ENCODE measurements at regions not wholly inside any gene's neighbourhood (a gene's known extent, or its start where the extent isn't known, plus 50 kb on each side); places are given as distances from the start of the nearest gene placed in this dataset.

- intact Hi-C loops (cut with DNase I; ENCODE audit: low total_unique reads) (no loop called here), in situ Hi-C loops (cut with MboI; ENCODE audit: low sequenced_read_pairs in 4 of 4) (no loop called here)
- H3K36me3 ChIP-seq: no peaks in the 10 kb centered on the region
- H3K27me3 ChIP-seq: no peaks in the 10 kb centered on the region
- peak in 1 of 2 donors; percentile 33 for DNase-seq
- no peak for TF ChIP-seq POLR2A (IDR thresholded peaks at IDR 0.05)
- no peak for TF ChIP-seq CTCF (IDR thresholded peaks at IDR 0.05 in 4 of 5, conservative IDR thresholded peaks at IDR 0.05 in 1 of 5)
- H3K4me3 ChIP-seq: no peak overlapping the region
- peak; percentile 33 to 64 for ATAC-seq
- peak overlapping the region in 1 of 4 donors; percentile 33 for H3K27ac ChIP-seq
- peaks cover 0 to 14% of the 10 kb centered on the region in 2 donors for H3K4me1 ChIP-seq
- H3K9me3 ChIP-seq: no peaks in the 10 kb centered on the region
These were observed 119.2 kb upstream of the THBS1 start for GRCh38 chr15:39461536-39462130.

- H3K9me3 ChIP-seq: no peaks in the 10 kb centered on the region
- intact Hi-C loops (cut with DNase I; ENCODE audit: low total_unique reads): no loop called here
- no peak for ATAC-seq
- in situ Hi-C loops (cut with MboI; ENCODE audit: low sequenced_read_pairs in 4 of 4): no loop called here
- TF ChIP-seq POLR2A (IDR thresholded peaks at IDR 0.05) (no peak), CTCF (IDR thresholded peaks at IDR 0.05 in 4 of 5, conservative IDR thresholded peaks at IDR 0.05 in 1 of 5) (no peak)
- H3K27me3 ChIP-seq: no peaks in the 10 kb centered on the region
- no peak overlapping the region for H3K4me3 ChIP-seq
- H3K27ac ChIP-seq: no peak overlapping the region
- no peaks in the 10 kb centered on the region for H3K36me3 ChIP-seq
- peaks cover 0 to 17% of the 10 kb centered on the region in 2 donors for H3K4me1 ChIP-seq
- DNase-seq: no peak
These were observed 118.2 kb upstream of the THBS1 start for GRCh38 chr15:39462691-39463090.

- Histone ChIP-seq H3K4me3 (no peak overlapping the region), H3K27ac (peak overlapping the region; percentile 16 to 53 (median 36)), H3K36me3 (no peaks in the 10 kb centered on the region), H3K27me3 (no peaks in the 10 kb centered on the region), H3K4me1 (peaks cover 0 to 16% of the 10 kb centered on the region in 2 donors), H3K9me3 (no peaks in the 10 kb centered on the region)
- in situ Hi-C loops (cut with MboI; ENCODE audit: low sequenced_read_pairs in 4 of 4) (no loop called here), intact Hi-C loops (cut with DNase I; ENCODE audit: low total_unique reads) (no loop called here)
- ATAC-seq (no peak), DNase-seq (peak; percentile 6 to 45)
- no peak for TF ChIP-seq POLR2A (IDR thresholded peaks at IDR 0.05)
- no peak for TF ChIP-seq CTCF (IDR thresholded peaks at IDR 0.05 in 4 of 5, conservative IDR thresholded peaks at IDR 0.05 in 1 of 5)
These were observed 114.8 kb upstream of the THBS1 start for GRCh38 chr15:39465843-39466749.

- H3K27ac ChIP-seq: peak overlapping the region; percentile 10 to 53 (median 26)
- no peak overlapping the region for H3K4me3 ChIP-seq
- peaks cover 0 to 10% of the 10 kb centered on the region in 2 donors for H3K4me1 ChIP-seq
- TF ChIP-seq CTCF (IDR thresholded peaks at IDR 0.05 in 4 of 5, conservative IDR thresholded peaks at IDR 0.05 in 1 of 5) (no peak), POLR2A (IDR thresholded peaks at IDR 0.05) (no peak)
- DNase-seq: no peak
- in situ Hi-C loops (cut with MboI; ENCODE audit: low sequenced_read_pairs in 4 of 4): no loop called here
- ATAC-seq: no peak
- intact Hi-C loops (cut with DNase I; ENCODE audit: low total_unique reads): no loop called here
- no peaks in the 10 kb centered on the region for H3K36me3 ChIP-seq
- H3K9me3 ChIP-seq: no peaks in the 10 kb centered on the region
- H3K27me3 ChIP-seq: no peaks in the 10 kb centered on the region
These were observed 114.2 kb upstream of the THBS1 start for GRCh38 chr15:39466750-39467105.
